HL-60 (cell line): ENCODE measurements at regions not wholly inside any gene's neighbourhood (a gene's known extent, or its start where the extent isn't known, plus 50 kb on each side); places are given as distances from the start of the nearest gene placed in this dataset.

Source experiments
- DNase-seq, 2 experiments: peaks; one replicate each; pipeline ENCODE4 v3.0.0-alpha.2; 2010 to 2020; ENCODE audit warnings: low read depth in 1 of 2, low spot score in 1 of 2
- H3K27ac ChIP-seq: fragments of 250-450 bp; sonication (Bioruptor Pico); replicated peaks from 2 replicates; pipeline ENCODE4 v1.5.1; 2020; ENCODE audit warnings: mild to moderate bottlenecking, moderate library complexity
- H3K27me3 ChIP-seq: fragments of 250-450 bp; sonication (Bioruptor Pico); 2 replicates; pipeline ENCODE4 v1.5.1; 2021; ENCODE audit warnings: mild to moderate bottlenecking, moderate library complexity; ENCODE audit not compliant: insufficient read depth, poor library complexity, severe bottlenecking
- H3K4me3 ChIP-seq: replicated peaks from 2 replicates; pipeline ENCODE4 v1.5.1; 2011; ENCODE audit warnings: mild to moderate bottlenecking, control low read depth, low read length; ENCODE audit not compliant: insufficient read depth
- CTCF ChIP-seq: IDR thresholded peaks from one replicate; pipeline ENCODE4 v1.5.1; 2011; ENCODE audit warnings: low read length, control low read depth, inconsistent platforms; ENCODE audit not compliant: insufficient read depth
- GABPA ChIP-seq: IDR thresholded peaks from 2 replicates; pipeline ENCODE4 v1.6.1; 2012; ENCODE audit warnings: low read depth
- POLR2AphosphoS5 ChIP-seq: IDR thresholded peaks from 2 replicates; pipeline ENCODE4 v1.6.1; 2012; ENCODE audit warnings: low read depth
- REST ChIP-seq: IDR thresholded peaks from 2 replicates; pipeline ENCODE4 v1.6.1; 2012; ENCODE audit warnings: low read depth; ENCODE audit not compliant: insufficient replicate concordance
- SPI1 ChIP-seq: IDR thresholded peaks from 2 replicates; pipeline ENCODE4 v1.6.1; 2012; ENCODE audit warnings: low read depth, mild to moderate bottlenecking, borderline replicate concordance

- Histone ChIP-seq H3K27ac (no peak overlapping the region), H3K27me3 (peaks cover 2% of the 10 kb centered on the region), H3K4me3 (no peak overlapping the region)
- DNase-seq = no peak
- TF ChIP-seq REST = no peak
- TF ChIP-seq CTCF = no peak
- no peak for TF ChIP-seq GABPA
- no peak for TF ChIP-seq SPI1
- no peak for TF ChIP-seq POLR2AphosphoS5
Observed at GRCh38 chr3:66928252-66928651, 69.9 kb upstream of the KBTBD8 start.

GRCh38 chr3:66931291-66931690 is 66.8 kb upstream of the KBTBD8 start:
- DNase-seq = no peak
- H3K4me3 ChIP-seq = no peak overlapping the region
- no peak overlapping the region for H3K27ac ChIP-seq
- no peak for TF ChIP-seq POLR2AphosphoS5
- TF ChIP-seq CTCF = no peak
- no peak for TF ChIP-seq SPI1
- TF ChIP-seq GABPA = no peak
- TF ChIP-seq REST = no peak
- peaks cover 2% of the 10 kb centered on the region for H3K27me3 ChIP-seq

GRCh38 chr3:66931699-66932098 is 66.4 kb upstream of the KBTBD8 start:
- TF ChIP-seq POLR2AphosphoS5 (no peak), GABPA (no peak)

GRCh38 chr3:66933233-66933632 is 64.9 kb upstream of the KBTBD8 start:
- Histone ChIP-seq H3K4me3 (no peak overlapping the region), H3K27ac (no peak overlapping the region), H3K27me3 (peaks cover 2% of the 10 kb centered on the region)
- TF ChIP-seq SPI1 = no peak
- TF ChIP-seq GABPA = no peak
- TF ChIP-seq POLR2AphosphoS5 = no peak
- no peak for DNase-seq

More at GRCh38 chr3:66931699-66932098, 66.4 kb upstream of the KBTBD8 start:
- no peak overlapping the region for H3K4me3 ChIP-seq
- no peak for DNase-seq
- H3K27ac ChIP-seq = no peak overlapping the region
- H3K27me3 ChIP-seq = peaks cover 2% of the 10 kb centered on the region

GRCh38 chr3:66934041-66934440 is 64.1 kb upstream of the KBTBD8 start:
- Histone ChIP-seq H3K27me3 (peaks cover 2% of the 10 kb centered on the region), H3K27ac (no peak overlapping the region), H3K4me3 (no peak overlapping the region)
- DNase-seq = no peak
- TF ChIP-seq REST (no peak), GABPA (no peak), SPI1 (no peak), POLR2AphosphoS5 (no peak)
